GM18502 (cell line): ENCODE measurements at regions not wholly inside any gene's neighbourhood (a gene's known extent, or its start where the extent isn't known, plus 50 kb on each side); places are given as distances from the start of the nearest gene placed in this dataset.
"Not testable (repeated sequence)": the region's sequence is repeated elsewhere in the genome, so short reads cannot be mapped to it uniquely, and the experiment has no call there.

Experiments used
- ATAC-seq: cut with Tn5 transposase; IDR thresholded peaks from one replicate; pipeline ENCODE4 v1.9.1; 2021; ENCODE audit warnings: mild to moderate bottlenecking; ENCODE audit not compliant: unreplicated experiment, poor library complexity

GRCh38 chr14:37650356-37651037 lies 55.1 kb downstream of the TTC6 start:
- no peak for ATAC-seq

- no peak for ATAC-seq
Observed at GRCh38 chr14:37652042-37652441, 56.6 kb downstream of the TTC6 start.

GRCh38 chr14:37655418-37655817 lies 60.0 kb downstream of the TTC6 start:
- ATAC-seq = no peak

GRCh38 chr14:37658156-37658555 lies 62.7 kb downstream of the TTC6 start:
- no peak for ATAC-seq

- no peak for ATAC-seq
Observed at GRCh38 chr14:37663498-37663897, 68.1 kb downstream of the TTC6 start.

GRCh38 chr14:37665479-37665878 lies 70.0 kb downstream of the TTC6 start:
- no peak for ATAC-seq

- ATAC-seq = no peak
Observed at GRCh38 chr14:37665951-37666350, 70.5 kb downstream of the TTC6 start.

- ATAC-seq = no peak
Observed at GRCh38 chr14:37668646-37669045, 73.2 kb downstream of the TTC6 start.

- no peak for ATAC-seq
Observed at GRCh38 chr14:37669242-37669641, 73.8 kb downstream of the TTC6 start.

GRCh38 chr14:37673439-37673838 lies 78.0 kb downstream of the TTC6 start:
- no peak for ATAC-seq

GRCh38 chr14:37678916-37679315 lies 83.5 kb downstream of the TTC6 start:
- ATAC-seq = no peak

GRCh38 chr14:37681486-37681885 lies 86.1 kb downstream of the TTC6 start:
- ATAC-seq = no peak

GRCh38 chr14:37692680-37693079 lies 97.3 kb downstream of the TTC6 start:
- ATAC-seq = not testable (repeated sequence)

GRCh38 chr14:37693420-37693819 lies 98.0 kb downstream of the TTC6 start:
- ATAC-seq = not testable (repeated sequence)

GRCh38 chr14:37695866-37696265 lies 100.4 kb downstream of the TTC6 start:
- ATAC-seq = no peak

- ATAC-seq = no peak
Observed at GRCh38 chr14:37697489-37698121, 102.2 kb downstream of the TTC6 start.

- no peak for ATAC-seq
Observed at GRCh38 chr14:37698840-37699777, 103.7 kb downstream of the TTC6 start.

- no peak for ATAC-seq
Observed at GRCh38 chr14:37707716-37708115, 112.3 kb downstream of the TTC6 start.

- no peak for ATAC-seq
Observed at GRCh38 chr14:37708481-37708880, 113.1 kb downstream of the TTC6 start.

- ATAC-seq = no peak
Observed at GRCh38 chr14:37709419-37710195, 114.2 kb downstream of the TTC6 start.
